BLaER1 (cell line): ENCODE measurements at regions not wholly inside any gene's neighbourhood (a gene's known extent, or its start where the extent isn't known, plus 50 kb on each side); places are given as distances from the start of the nearest gene placed in this dataset.

ENCODE experiments used
- H3K27ac ChIP-seq: shearing (Covaris generic); formaldehyde crosslinking; 2 replicates; pipeline ENCODE4 v1.8.1; 2022
- H3K27me3 ChIP-seq: shearing (Covaris generic); formaldehyde crosslinking; 2 replicates; pipeline ENCODE4 v1.8.1; 2022
- H3K36me3 ChIP-seq: shearing (Covaris generic); formaldehyde crosslinking; 2 replicates; pipeline ENCODE4 v1.8.1; 2022
- H3K4me1 ChIP-seq: shearing (Covaris generic); formaldehyde crosslinking; 2 replicates; pipeline ENCODE4 v1.8.1; 2022
- H3K4me2 ChIP-seq: shearing (Covaris generic); formaldehyde crosslinking; 2 replicates; pipeline ENCODE4 v1.8.1; 2022
- H3K4me3 ChIP-seq: shearing (Covaris generic); formaldehyde crosslinking; 2 replicates; pipeline ENCODE4 v1.8.1; 2022
- H3K9ac ChIP-seq: shearing (Covaris generic); formaldehyde crosslinking; 2 replicates; pipeline ENCODE4 v1.8.1; 2022
- H3K9me3 ChIP-seq: shearing (Covaris generic); formaldehyde crosslinking; 2 replicates; pipeline ENCODE4 v1.8.1; 2022
- H4K20me1 ChIP-seq: shearing (Covaris generic); formaldehyde crosslinking; 2 replicates; pipeline ENCODE4 v1.8.1; 2022
- Cebpa-rat ChIP-seq: shearing (Covaris generic); IDR thresholded peaks from 2 replicates; pipeline ENCODE4 v1.8.1; 2022

GRCh38 chr22:25350551-25350971, 131.1 kb downstream of the CRYBB2 start:
- Histone ChIP-seq H3K9me3 (0 out of 2 replicates have a peak, but pooled peaks cover 8% of the 10 kb centered on the region), H3K36me3 (peaks cover 96% of the 10 kb centered on the region), H3K4me2 (no peak overlapping the region), H3K4me1 (peaks cover 24% of the 10 kb centered on the region), H4K20me1 (peaks cover 59% of the 10 kb centered on the region), H3K27me3 (no peaks in the 10 kb centered on the region), H3K4me3 (no peak overlapping the region), H3K9ac (no peak overlapping the region), H3K27ac (no peak overlapping the region)
- no peak for TF ChIP-seq Cebpa-rat

GRCh38 chr22:25351631-25352293, 132.3 kb downstream of the CRYBB2 start:
- H4K20me1 ChIP-seq, result peaks cover 71% of the 10 kb centered on the region
- peaks cover 99% of the 10 kb centered on the region for H3K36me3 ChIP-seq
- H3K4me2 ChIP-seq, result no peak overlapping the region
- H3K4me1 ChIP-seq, result peaks cover 36% of the 10 kb centered on the region
- H3K27ac ChIP-seq, result no peak overlapping the region
- H3K4me3 ChIP-seq, result no peak overlapping the region
- TF ChIP-seq Cebpa-rat, result no peak
- H3K9me3 ChIP-seq, result 0 out of 2 replicates have a peak, but pooled peaks cover 2% of the 10 kb centered on the region
- H3K9ac ChIP-seq, result no peak overlapping the region
- no peaks in the 10 kb centered on the region for H3K27me3 ChIP-seq

- Histone ChIP-seq H3K9me3 (no peaks in the 10 kb centered on the region), H3K27me3 (no peaks in the 10 kb centered on the region), H4K20me1 (peaks cover 76% of the 10 kb centered on the region), H3K9ac (no peak overlapping the region), H3K27ac (no peak overlapping the region), H3K4me1 (peaks cover 41% of the 10 kb centered on the region), H3K4me2 (no peak overlapping the region), H3K36me3 (peaks cover 99% of the 10 kb centered on the region), H3K4me3 (no peak overlapping the region)
- TF ChIP-seq Cebpa-rat, result no peak
Observed at GRCh38 chr22:25352294-25352680, 132.8 kb downstream of the CRYBB2 start.

GRCh38 chr22:25353516-25354445, 134.3 kb downstream of the CRYBB2 start:
- Histone ChIP-seq H3K4me3 (no peak overlapping the region), H3K4me2 (no peak overlapping the region), H3K9me3 (no peaks in the 10 kb centered on the region), H3K4me1 (peaks cover 56% of the 10 kb centered on the region), H3K9ac (no peak overlapping the region), H3K36me3 (peaks cover 100% of the 10 kb centered on the region), H3K27ac (0 out of 2 replicates have a peak overlapping the region, but pooled peaks have one; percentile 18), H3K27me3 (no peaks in the 10 kb centered on the region), H4K20me1 (peaks cover 86% of the 10 kb centered on the region)
- no peak for TF ChIP-seq Cebpa-rat

- Histone ChIP-seq H3K4me1 (peaks cover 63% of the 10 kb centered on the region), H3K9me3 (no peaks in the 10 kb centered on the region), H3K4me3 (no peak overlapping the region), H3K36me3 (peaks cover 100% of the 10 kb centered on the region), H4K20me1 (peaks cover 90% of the 10 kb centered on the region), H3K27me3 (no peaks in the 10 kb centered on the region), H3K27ac (no peak overlapping the region), H3K4me2 (no peak overlapping the region), H3K9ac (no peak overlapping the region)
- no peak for TF ChIP-seq Cebpa-rat
Observed at GRCh38 chr22:25354456-25354855, 135.0 kb downstream of the CRYBB2 start.

GRCh38 chr22:25357132-25357455, 137.7 kb downstream of the CRYBB2 start:
- Histone ChIP-seq H3K9me3 (no peaks in the 10 kb centered on the region), H3K4me1 (peaks cover 89% of the 10 kb centered on the region), H3K4me3 (no peak overlapping the region), H3K27ac (peak overlapping the region; percentile 62), H3K36me3 (peaks cover 100% of the 10 kb centered on the region), H3K9ac (no peak overlapping the region; the same call in 1 of the 2 replicates), H3K4me2 (peak overlapping the region; percentile 81), H4K20me1 (peaks cover 97% of the 10 kb centered on the region), H3K27me3 (no peaks in the 10 kb centered on the region)
- no peak for TF ChIP-seq Cebpa-rat

- H3K9me3 ChIP-seq, result no peaks in the 10 kb centered on the region
- no peak for TF ChIP-seq Cebpa-rat
- H3K27me3 ChIP-seq, result no peaks in the 10 kb centered on the region
- H4K20me1 ChIP-seq, result peaks cover 97% of the 10 kb centered on the region
- no peak overlapping the region for H3K9ac ChIP-seq
- peaks cover 96% of the 10 kb centered on the region for H3K36me3 ChIP-seq
- H3K4me2 ChIP-seq, result peak overlapping the region; percentile 81
- H3K27ac ChIP-seq, result peak overlapping the region; percentile 62
- H3K4me3 ChIP-seq, result no peak overlapping the region
- H3K4me1 ChIP-seq, result peaks cover 97% of the 10 kb centered on the region
Observed at GRCh38 chr22:25357606-25358420, 138.4 kb downstream of the CRYBB2 start.

- H3K9ac ChIP-seq, result no peak overlapping the region
- no peaks in the 10 kb centered on the region for H3K27me3 ChIP-seq
- H3K36me3 ChIP-seq, result peaks cover 95% of the 10 kb centered on the region
- TF ChIP-seq Cebpa-rat, result no peak
- H3K9me3 ChIP-seq, result no peaks in the 10 kb centered on the region
- H4K20me1 ChIP-seq, result peaks cover 97% of the 10 kb centered on the region
- H3K27ac ChIP-seq, result peak overlapping the region; percentile 62
- peak overlapping the region; percentile 81 for H3K4me2 ChIP-seq
- H3K4me3 ChIP-seq, result no peak overlapping the region
- H3K4me1 ChIP-seq, result peaks cover 98% of the 10 kb centered on the region
Observed at GRCh38 chr22:25358421-25359170, 139.2 kb downstream of the CRYBB2 start.

- no peak for TF ChIP-seq Cebpa-rat
- Histone ChIP-seq H3K4me2 (peak overlapping the region; percentile 81), H3K4me3 (no peak overlapping the region; the same call in 1 of the 2 replicates), H3K9me3 (no peaks in the 10 kb centered on the region), H3K9ac (no peak overlapping the region), H4K20me1 (peaks cover 97% of the 10 kb centered on the region), H3K4me1 (peaks cover 98% of the 10 kb centered on the region), H3K36me3 (peaks cover 95% of the 10 kb centered on the region), H3K27me3 (no peaks in the 10 kb centered on the region), H3K27ac (peak overlapping the region; percentile 62)
Observed at GRCh38 chr22:25359601-25360261, 140.3 kb downstream of the CRYBB2 start.
